ENCODE measurements at regions not wholly inside any gene's neighbourhood (a gene's known extent, or its start where the extent isn't known, plus 50 kb on each side); places are given as distances from the start of the nearest gene placed in this dataset.

DNA sequence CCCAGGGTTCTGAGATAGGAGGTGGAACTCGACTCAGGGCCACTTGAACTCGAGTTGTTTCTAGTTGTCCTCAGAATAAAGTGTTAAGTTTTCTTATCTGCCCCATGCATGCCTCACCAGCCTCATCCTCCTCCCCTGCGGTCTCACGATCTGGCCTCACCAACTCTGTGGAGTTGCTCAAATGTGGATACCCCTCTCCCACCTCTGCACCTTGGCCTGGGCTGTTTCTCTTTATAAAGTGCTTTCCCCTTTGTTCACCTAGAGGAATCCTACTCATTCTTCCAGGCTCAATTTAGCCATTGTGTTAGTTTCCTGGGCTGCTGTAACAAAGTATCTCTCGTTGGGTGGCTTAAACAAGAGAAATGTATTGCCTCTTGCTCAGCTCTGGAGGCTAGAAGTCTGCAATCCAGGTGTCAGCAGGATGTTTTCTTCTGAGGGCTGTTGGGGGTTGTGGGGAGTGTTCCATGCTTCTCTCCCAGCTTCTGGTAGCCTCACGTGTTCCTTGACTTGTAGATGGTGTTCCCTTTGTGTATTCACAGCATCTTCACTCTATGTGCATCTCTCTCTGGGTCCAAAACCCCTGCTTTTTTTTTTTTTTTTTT is 100.7 kb downstream of the MEX3B start (continued):
- TF ChIP-seq ZNF462 (CRISPR knock-in tag; IDR thresholded peaks at IDR 0.05): no peak
- TF ChIP-seq ETS1 (IDR thresholded peaks at IDR 0.05): no peak
- TF ChIP-seq EZH2 (IDR thresholded peaks at IDR 0.05; ENCODE audit: low read depth, unreplicated experiment): no peak
- TF ChIP-seq POLR2AphosphoS5 (IDR thresholded peaks at IDR 0.05; ENCODE audit: low read depth): no peak

GRCh38 chr15:81942655-81943195 is 103.1 kb downstream of the MEX3B start:
- H3K4me1 ChIP-seq (ENCODE audit: insufficient read depth): no peaks in the 10 kb centered on the region
- no peaks in the 10 kb centered on the region for H3K9me2 ChIP-seq (ENCODE audit: insufficient read depth)
- H3F3A ChIP-seq (replicated peaks; ENCODE audit: low read depth): no peaks in the 10 kb centered on the region
- no peak overlapping the region for H2AFZ ChIP-seq
- Mint-ChIP-seq H3K4me1 (peaks cover 6% of the 10 kb centered on the region; the same call in 2 of the 3 replicates), H3K4me3 (no peak overlapping the region), H3K27me3 (ENCODE audit: insufficient read depth, low read depth, poor library complexity) (no peaks in the 10 kb centered on the region), H3K9me3 (no peaks in the 10 kb centered on the region), H3K27ac (no peak overlapping the region), H3K36me3 (ENCODE audit: low read depth) (peaks cover 3% of the 10 kb centered on the region; the same call in 1 of the 3 replicates)
- DNase-seq (ENCODE audit: low spot score) (no peak), ATAC-seq (no peak)
- H3K36me3 ChIP-seq (ENCODE audit: insufficient read depth): no peaks in the 10 kb centered on the region
- no peak overlapping the region for H3K4me3 ChIP-seq
- no peaks in the 10 kb centered on the region for H3K27me3 ChIP-seq (ENCODE audit: insufficient read depth)
- H3K27ac ChIP-seq (ENCODE audit: low read depth): no peak overlapping the region
- H3K4me2 ChIP-seq: no peak overlapping the region
- H3K79me2 ChIP-seq (replicated peaks; ENCODE audit: insufficient read depth): no peaks in the 10 kb centered on the region
- no peaks in the 10 kb centered on the region for H4K20me1 ChIP-seq (replicated peaks; ENCODE audit: insufficient read depth)
- TF ChIP-seq REST (IDR thresholded peaks at IDR 0.05; ENCODE audit: unreplicated experiment) (no peak), EZH2 (IDR thresholded peaks at IDR 0.05; ENCODE audit: low read depth, unreplicated experiment) (no peak), ZNF331 (CRISPR knock-in tag; IDR thresholded peaks at IDR 0.05; ENCODE audit: low read depth) (no peak), JUNB (IDR thresholded peaks at IDR 0.05; ENCODE audit: unreplicated experiment) (no peak), STAT1 (IDR thresholded peaks at IDR 0.05; ENCODE audit: unreplicated experiment) (no peak), POLR2AphosphoS5 (IDR thresholded peaks at IDR 0.05; ENCODE audit: low read depth) (no peak), CTCF (conservative IDR thresholded peaks at IDR 0.05; ENCODE audit: low read depth in 2 of 2) (no peak), ZNF114 (CRISPR knock-in tag; IDR thresholded peaks at IDR 0.05) (no peak), ETS1 (IDR thresholded peaks at IDR 0.05) (no peak)

Measured in GM23338 (cell line).